Right atrium auricular region (tissue), 2 donors: ENCODE measurements at regions not wholly inside any gene's neighbourhood (a gene's known extent, or its start where the extent isn't known, plus 50 kb on each side); places are given as distances from the start of the nearest gene placed in this dataset.

Experiments
- DNase-seq: peaks from one replicate; pipeline ENCODE4 v3.0.0-alpha.2; 2019; ENCODE audit warnings: low spot score
- H3K27ac ChIP-seq, 2 donors: fragments of 200-600 bp; sonication (generic); 1 replicate in 1 of 2; 2 replicates in 1 of 2; pipeline ENCODE4 v1.5.1; 2016 to 2019
- H3K27me3 ChIP-seq, 2 donors: fragments of 200-600 bp; sonication (generic); one replicate each; pipeline versions ENCODE4 v1.5.1 to v1.6.0; 2017 to 2019
- H3K36me3 ChIP-seq: fragments of 200-600 bp; sonication (generic); one replicate; pipeline ENCODE4 v1.5.1; 2016
- H3K4me1 ChIP-seq, 2 donors: fragments of 200-600 bp; sonication (generic); one replicate each; pipeline versions ENCODE4 v1.5.1 to v1.6.0; 2017 to 2019
- H3K4me3 ChIP-seq, 2 donors: fragments of 200-600 bp; sonication (generic); 1 replicate in 1 of 2; 2 replicates in 1 of 2; pipeline ENCODE4 v1.5.1; 2017 to 2019; ENCODE audit warnings: mild to moderate bottlenecking in 1 of 2, moderate library complexity in 1 of 2
- H3K9me3 ChIP-seq, 2 donors: fragments of 200-600 bp; sonication (generic); one replicate each; pipeline ENCODE4 v1.5.1; 2019
- CTCF ChIP-seq, 2 donors: fragments of 200-600 bp; sonication (generic); IDR thresholded peaks; one replicate each; pipeline ENCODE4 v1.5.1; 2019; ENCODE audit warnings: antibody characterized with exemption in 2 of 2

GRCh38 chr3:132231633-132232032 is 85.6 kb upstream of the ACP3 start:
- peaks cover 0 to 4% of the 10 kb centered on the region in 2 donors for H3K4me1 ChIP-seq
- no peaks in the 10 kb centered on the region for H3K27me3 ChIP-seq
- H3K27ac ChIP-seq = peak overlapping the region in 1 of 2 donors; percentile 68
- no peaks in the 10 kb centered on the region for H3K9me3 ChIP-seq
- no peak for DNase-seq
- no peak for TF ChIP-seq CTCF (IDR thresholded peaks at IDR 0.05)
- H3K36me3 ChIP-seq = no peaks in the 10 kb centered on the region
- no peak overlapping the region for H3K4me3 ChIP-seq

- H3K4me1 ChIP-seq = peaks cover 0 to 4% of the 10 kb centered on the region in 2 donors
- TF ChIP-seq CTCF (IDR thresholded peaks at IDR 0.05) = no peak
- no peaks in the 10 kb centered on the region for H3K27me3 ChIP-seq
- H3K4me3 ChIP-seq = no peak overlapping the region
- no peaks in the 10 kb centered on the region for H3K36me3 ChIP-seq
- no peak for DNase-seq
- H3K9me3 ChIP-seq = no peaks in the 10 kb centered on the region
- H3K27ac ChIP-seq = peak overlapping the region in 1 of 2 donors; percentile 68
Measured at GRCh38 chr3:132232231-132232792, 84.9 kb upstream of the ACP3 start.

GRCh38 chr3:132236701-132237651 is 80.2 kb upstream of the ACP3 start:
- Histone ChIP-seq H3K4me3 (no peak overlapping the region), H3K27me3 (no peaks in the 10 kb centered on the region), H3K36me3 (no peaks in the 10 kb centered on the region), H3K4me1 (peaks cover 0 to 3% of the 10 kb centered on the region in 2 donors), H3K27ac (no peak overlapping the region), H3K9me3 (no peaks in the 10 kb centered on the region)
- no peak for DNase-seq
- no peak for TF ChIP-seq CTCF (IDR thresholded peaks at IDR 0.05)

GRCh38 chr3:132237652-132238032 is 79.6 kb upstream of the ACP3 start:
- H3K27ac ChIP-seq = no peak overlapping the region
- no peak overlapping the region for H3K4me3 ChIP-seq
- H3K9me3 ChIP-seq = no peaks in the 10 kb centered on the region
- DNase-seq = no peak
- no peaks in the 10 kb centered on the region for H3K4me1 ChIP-seq
- no peaks in the 10 kb centered on the region for H3K36me3 ChIP-seq
- no peak for TF ChIP-seq CTCF (IDR thresholded peaks at IDR 0.05)
- H3K27me3 ChIP-seq = no peaks in the 10 kb centered on the region

GRCh38 chr3:132239587-132239986 is 77.6 kb upstream of the ACP3 start:
- Histone ChIP-seq H3K4me1 (no peaks in the 10 kb centered on the region), H3K4me3 (no peak overlapping the region), H3K36me3 (no peaks in the 10 kb centered on the region), H3K27me3 (no peaks in the 10 kb centered on the region), H3K27ac (no peak overlapping the region), H3K9me3 (no peaks in the 10 kb centered on the region)
- TF ChIP-seq CTCF (IDR thresholded peaks at IDR 0.05) = no peak
- no peak for DNase-seq
